ENCODE measurements at regions not wholly inside any gene's neighbourhood (a gene's known extent, or its start where the extent isn't known, plus 50 kb on each side); places are given as distances from the start of the nearest gene placed in this dataset.
"Not testable (repeated sequence)": the region's sequence is repeated elsewhere in the genome, so short reads cannot be mapped to it uniquely, and the experiment has no call there.

- no peak for DNase-seq (ENCODE audit: extremely low spot score, insufficient read length, low read depth)
- no peak for FAIRE-seq
Observed at GRCh38 chr1:226461087-226461486, 53.2 kb upstream of the PARP1 start.

- DNase-seq (ENCODE audit: extremely low spot score, insufficient read length, low read depth), result no peak
- no peak for FAIRE-seq
Observed at GRCh38 chr1:226463925-226464586, 56.2 kb upstream of the PARP1 start.

- not testable (repeated sequence) for DNase-seq (ENCODE audit: extremely low spot score, insufficient read length, low read depth); FAIRE-seq
Observed at GRCh38 chr1:226464587-226464971, 56.7 kb upstream of the PARP1 start.

DNA sequence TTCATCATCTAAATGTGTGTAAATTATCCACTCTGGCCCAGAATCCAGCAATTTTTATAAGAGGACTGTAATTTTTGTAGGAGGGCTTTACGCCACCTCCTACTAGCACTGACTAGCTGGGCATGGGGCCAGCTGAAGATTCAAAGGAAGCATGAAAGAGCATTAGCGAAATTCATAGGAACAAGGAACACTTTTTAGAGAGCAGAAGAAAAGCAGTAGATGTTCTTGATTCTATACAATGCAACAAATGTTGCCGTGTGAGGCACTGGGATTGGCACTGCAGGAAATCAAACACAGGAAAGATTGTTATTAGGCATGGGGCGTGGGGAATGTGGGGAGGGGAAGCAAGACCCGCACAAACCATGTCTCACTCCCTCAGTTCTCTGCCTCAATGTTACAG is 58.4 kb upstream of the PARP1 start:
- DNase-seq (ENCODE audit: extremely low spot score, insufficient read length, low read depth) (no peak), FAIRE-seq (no peak)

- no peak for DNase-seq (ENCODE audit: extremely low spot score, insufficient read length, low read depth)
- FAIRE-seq, result no peak
Observed at GRCh38 chr1:226467443-226467842, 59.5 kb upstream of the PARP1 start.

DNA sequence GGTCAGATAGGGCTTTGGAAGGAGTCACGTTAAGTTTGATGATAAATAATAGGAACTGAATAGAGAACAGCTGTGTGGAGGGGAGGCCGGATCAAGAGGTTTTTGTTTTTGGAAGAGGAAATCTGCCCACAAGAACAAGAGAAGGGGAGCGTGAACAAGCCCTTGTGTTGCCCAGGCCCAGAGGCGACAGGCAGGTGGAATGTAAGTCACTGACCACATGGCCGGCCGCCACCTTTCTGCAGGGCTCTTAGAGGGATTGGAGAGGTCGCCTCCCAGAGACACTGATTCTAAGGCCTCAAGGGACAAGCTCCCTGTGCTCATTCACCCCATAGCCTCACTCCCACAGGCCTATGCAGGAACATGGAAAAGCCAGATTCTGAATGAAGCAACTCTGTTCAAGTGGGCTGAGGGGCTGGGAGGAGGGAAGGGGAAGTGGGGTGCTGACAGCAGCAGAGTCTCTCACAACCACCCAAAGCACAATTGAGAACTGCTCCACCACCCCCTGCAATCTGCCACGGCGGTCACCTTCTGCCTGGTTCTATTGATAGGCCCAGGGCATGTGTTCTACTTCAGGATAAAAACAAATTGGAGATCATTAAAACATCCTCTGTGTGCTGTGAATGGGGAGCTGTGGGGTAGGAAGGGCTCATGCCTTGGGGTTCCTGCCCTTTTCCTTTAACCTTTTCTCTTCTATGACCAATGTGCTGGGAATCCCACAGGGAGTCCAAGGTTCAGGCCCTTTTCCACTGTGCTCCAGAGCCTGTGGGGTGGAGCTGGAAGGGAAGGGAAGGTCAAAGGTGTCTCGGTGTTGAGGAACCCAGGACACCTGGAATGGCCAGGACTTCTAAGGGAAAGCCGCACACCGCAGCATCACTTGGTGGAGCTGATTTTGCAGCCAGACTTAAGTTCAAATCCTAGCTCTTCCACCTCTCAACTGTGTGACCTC is 63.3 kb upstream of the PARP1 start:
- FAIRE-seq, result no peak
- DNase-seq (ENCODE audit: extremely low spot score, insufficient read length, low read depth), result no peak

DNA sequence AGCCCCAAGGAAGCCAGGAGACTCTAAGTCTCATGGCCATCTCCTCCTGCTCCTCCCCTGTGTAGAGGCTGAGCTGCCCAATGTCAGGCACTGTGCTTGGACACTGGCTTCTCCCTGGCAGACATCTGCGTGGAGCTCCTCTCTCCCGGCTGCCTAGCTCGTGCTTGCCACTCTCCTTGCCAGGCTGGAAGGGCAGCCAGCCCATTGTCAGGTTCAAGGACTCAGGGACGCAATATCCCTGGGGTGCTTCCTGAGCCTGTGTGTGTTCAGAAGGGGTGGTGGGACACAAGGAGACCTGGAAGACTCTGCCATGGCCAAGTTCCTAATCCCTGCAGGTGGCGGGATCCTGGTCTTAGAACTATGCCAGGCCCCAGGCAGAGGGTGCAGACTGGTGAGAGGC is 65.4 kb upstream of the PARP1 start:
- FAIRE-seq, result no peak
- no peak for DNase-seq (ENCODE audit: extremely low spot score, insufficient read length, low read depth)

DNA sequence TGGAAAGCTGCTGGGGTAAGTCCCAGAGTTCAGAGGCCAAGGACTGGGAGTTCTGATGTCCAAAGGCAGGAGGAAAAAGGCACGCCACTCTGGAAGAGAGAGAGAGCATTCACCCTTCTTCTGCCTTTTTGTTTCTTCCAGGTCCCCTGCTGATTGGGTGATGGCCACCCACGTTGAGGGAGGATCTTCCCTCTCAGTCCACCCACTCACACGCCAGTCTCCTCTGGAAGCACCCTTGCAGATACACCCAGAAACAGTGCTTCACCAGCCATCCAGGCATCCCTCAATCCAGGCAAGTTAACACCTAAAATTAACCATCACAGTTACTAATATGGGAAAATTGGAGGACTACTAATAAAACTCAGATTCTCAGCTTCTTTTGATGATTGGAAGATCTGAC is 66.1 kb upstream of the PARP1 start:
- FAIRE-seq (no peak), DNase-seq (ENCODE audit: extremely low spot score, insufficient read length, low read depth) (no peak)

DNA sequence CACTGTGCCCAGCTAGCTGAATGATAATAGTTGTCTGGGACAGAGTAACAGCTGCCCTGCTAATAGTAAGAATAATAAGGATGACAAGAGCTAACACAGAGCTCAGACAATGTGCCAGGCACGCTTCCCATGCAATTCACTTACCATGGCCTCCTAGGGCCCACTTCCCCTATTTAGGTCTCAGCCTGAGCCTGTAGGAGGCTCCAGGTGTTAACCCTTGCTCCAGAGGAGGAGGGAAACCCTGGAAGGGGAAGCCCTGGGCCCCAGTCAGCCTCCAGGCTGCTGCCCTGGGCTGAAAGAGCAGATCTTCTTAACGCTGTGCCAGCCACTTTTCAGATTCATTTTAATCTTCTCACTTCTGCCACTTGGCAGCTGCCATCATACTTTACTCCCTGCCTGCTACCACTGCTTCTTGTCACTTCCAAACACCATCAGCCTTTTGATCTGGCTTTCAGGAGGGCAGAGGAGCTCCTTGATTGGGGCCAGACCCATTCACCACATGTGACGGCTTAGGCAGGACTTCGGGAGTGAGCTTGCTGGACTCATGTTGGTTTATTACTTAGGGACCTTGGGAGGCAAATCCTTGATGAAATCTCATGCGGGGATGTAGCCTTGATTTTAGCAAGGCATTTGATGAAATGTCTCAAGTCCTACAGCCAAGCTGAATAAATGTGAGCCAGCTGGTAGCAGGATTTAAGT is 66.7 kb upstream of the PARP1 start:
- no peak for DNase-seq (ENCODE audit: extremely low spot score, insufficient read length, low read depth)
- FAIRE-seq, result no peak

DNA sequence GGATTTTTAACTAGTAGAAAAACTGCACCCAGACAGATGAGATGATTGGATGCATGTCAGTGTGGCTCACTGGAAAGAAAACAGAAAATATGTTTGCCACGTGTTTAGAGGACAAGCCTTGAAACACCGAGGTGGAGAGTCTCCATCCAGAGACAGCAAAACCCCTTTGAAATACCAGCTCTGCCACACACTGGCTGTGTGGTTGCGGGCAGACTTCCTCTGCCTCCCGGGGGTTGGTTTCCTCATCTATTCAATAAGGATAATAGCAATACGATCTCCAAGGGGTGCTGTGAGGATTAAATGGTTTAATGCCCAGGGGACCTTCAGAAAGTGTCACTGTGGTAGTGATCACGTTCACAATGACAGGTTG is 67.2 kb upstream of the PARP1 start:
- FAIRE-seq, result no peak
- no peak for DNase-seq (ENCODE audit: extremely low spot score, insufficient read length, low read depth)

DNA sequence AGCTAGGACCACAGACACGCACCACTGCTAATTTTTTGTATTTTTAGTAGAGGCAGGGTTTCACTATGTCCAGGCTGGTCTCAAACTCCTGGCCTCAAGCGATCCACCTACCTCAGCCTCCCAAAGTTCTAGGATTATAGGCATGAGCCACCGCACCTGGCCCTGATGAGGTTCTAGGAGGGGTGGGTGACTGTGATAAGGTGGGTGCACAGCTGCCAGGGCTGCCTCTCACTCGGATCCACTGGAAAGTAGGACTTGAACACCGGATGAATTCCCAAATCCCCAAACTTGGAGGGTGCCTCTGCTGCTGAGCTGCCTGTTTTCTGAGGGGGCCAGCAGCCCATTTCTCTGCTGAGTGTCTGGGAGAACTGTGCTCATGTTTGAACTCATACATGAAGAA is 68.2 kb upstream of the PARP1 start:
- FAIRE-seq (no peak), DNase-seq (ENCODE audit: extremely low spot score, insufficient read length, low read depth) (no peak)

DNA sequence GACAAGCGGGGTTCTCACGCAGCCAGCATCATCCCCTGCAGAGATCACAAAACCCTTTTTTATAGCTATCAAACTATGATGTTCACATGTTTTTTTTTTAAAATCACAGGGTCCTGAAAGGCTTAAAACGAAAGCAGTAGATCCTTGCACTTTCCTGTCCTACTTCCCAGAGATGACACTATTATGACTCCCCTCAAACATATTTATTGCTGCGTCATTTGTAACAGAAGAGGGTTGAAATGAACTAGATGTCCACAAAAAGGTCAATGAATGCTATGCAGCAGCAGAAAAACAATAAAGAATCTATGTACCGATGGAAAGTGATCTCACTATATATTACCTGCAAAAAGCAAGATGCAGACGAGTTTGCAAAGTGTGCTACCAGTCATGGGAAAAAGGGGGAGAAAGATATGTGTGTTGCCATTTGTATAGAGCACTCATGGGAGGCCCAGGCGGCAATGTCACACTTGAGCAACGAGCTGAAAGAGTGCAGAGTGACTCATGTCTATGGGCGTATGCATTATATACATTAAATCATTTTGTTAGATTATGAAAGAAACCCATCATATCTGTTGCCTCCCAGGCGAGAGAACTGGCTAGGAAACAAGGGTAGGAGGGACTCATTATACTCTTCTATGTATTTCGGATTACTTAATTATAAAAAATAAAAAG is 68.9 kb upstream of the PARP1 start:
- no peak for DNase-seq (ENCODE audit: extremely low spot score, insufficient read length, low read depth)

DNA sequence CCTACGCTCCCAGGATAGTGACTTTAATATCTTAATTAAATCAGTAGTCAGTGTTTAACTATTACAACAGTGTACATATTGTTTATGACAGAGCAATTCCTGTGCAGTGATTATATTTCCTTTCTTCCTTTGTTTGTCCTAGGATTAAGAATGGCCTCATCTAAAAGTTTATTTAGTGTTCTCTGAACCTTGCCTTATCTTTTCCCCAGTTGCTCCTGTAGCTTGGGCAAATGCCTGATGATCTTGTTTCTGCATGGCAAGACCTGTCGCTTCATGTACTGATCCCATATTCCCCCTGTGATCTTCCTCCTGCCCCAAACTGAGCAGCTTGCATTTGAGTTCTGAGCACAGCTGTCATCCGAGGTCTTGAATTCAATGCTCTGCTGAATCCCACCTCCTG is 69.1 kb upstream of the STUM start:
- no peak for FAIRE-seq
- DNase-seq (ENCODE audit: extremely low spot score, insufficient read length, low read depth), result no peak

More for the DNA sequence above, 68.9 kb upstream of the PARP1 start:
- no peak for FAIRE-seq

- DNase-seq (ENCODE audit: extremely low spot score, insufficient read length, low read depth) (no peak), FAIRE-seq (no peak)
Observed at GRCh38 chr1:226480461-226480860, 68.1 kb upstream of the STUM start.

DNA sequence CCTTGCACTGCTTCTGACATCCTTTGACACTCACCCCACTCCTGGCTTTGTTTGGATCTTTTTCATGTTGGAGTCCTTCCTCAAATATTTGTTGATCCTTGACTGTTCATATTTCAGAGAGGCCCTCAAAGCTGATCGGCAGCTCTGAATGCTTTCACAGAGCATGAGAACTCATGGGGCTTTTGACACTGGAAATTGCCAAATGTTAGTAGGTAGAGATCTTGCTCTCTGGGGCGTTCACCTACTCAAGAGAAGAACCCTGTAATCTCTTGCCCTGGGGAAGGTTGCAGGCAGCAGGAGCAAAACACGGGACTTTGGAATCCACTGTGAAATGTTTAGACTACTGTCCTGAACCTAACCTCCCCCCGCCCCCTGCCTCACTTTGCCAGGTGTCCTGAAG is 67.4 kb upstream of the STUM start:
- no peak for DNase-seq (ENCODE audit: extremely low spot score, insufficient read length, low read depth)
- FAIRE-seq, result no peak

DNA sequence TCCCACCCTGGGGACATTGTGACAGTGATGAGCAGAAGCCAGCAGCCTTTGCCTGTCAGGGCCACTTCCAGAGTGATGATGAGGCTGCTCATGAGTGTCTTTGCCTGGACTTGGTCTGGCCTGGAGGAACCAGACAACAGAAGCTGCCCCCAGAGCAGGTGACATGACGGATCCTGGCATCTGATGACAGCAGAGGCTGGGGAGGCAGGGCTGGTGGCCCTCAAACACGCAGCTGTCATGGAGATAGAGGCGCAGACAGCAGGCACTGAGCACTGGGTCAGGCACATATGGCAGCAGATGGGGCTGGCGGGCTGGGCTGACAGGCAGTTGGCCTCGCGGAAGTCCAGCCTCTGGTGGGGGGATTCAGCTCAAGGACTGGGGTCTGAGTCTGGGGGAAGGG is 66.4 kb upstream of the STUM start:
- no peak for FAIRE-seq
- no peak for DNase-seq (ENCODE audit: extremely low spot score, insufficient read length, low read depth)

- DNase-seq (ENCODE audit: extremely low spot score, insufficient read length, low read depth) (no peak), FAIRE-seq (no peak)
Observed at GRCh38 chr1:226482975-226483700, 65.4 kb upstream of the STUM start.

- FAIRE-seq, result no peak
- no peak for DNase-seq (ENCODE audit: extremely low spot score, insufficient read length, low read depth)
Observed at GRCh38 chr1:226485192-226485591, 63.4 kb upstream of the STUM start.

GRCh38 chr1:226486161-226486560 is 62.4 kb upstream of the STUM start:
- no peak for DNase-seq (ENCODE audit: extremely low spot score, insufficient read length, low read depth)
- FAIRE-seq, result peak; percentile 29

DNA sequence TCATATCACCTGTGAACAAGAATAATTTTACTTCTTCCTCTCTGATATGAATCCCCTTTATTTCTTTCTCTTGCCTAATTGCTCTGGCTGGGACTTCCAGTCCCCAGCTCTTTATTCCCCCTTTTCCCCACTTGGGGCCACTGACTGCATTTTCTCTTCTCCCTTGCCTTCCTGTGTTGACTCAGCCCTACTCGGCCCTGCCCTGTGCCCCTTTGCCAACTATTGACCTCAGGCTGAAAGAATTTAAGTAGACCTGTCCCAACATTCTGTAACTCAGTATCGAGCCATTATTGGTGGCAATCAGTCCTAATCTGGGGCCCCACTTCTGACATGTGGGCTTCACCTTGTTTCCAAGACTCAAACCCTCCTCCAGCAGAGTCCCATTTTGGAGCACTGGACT is 60.6 kb upstream of the STUM start:
- DNase-seq (ENCODE audit: extremely low spot score, insufficient read length, low read depth) (no peak), FAIRE-seq (no peak)

Data from GM18507 (cell line).